ENCODE measurements at regions not wholly inside any gene's neighbourhood (a gene's known extent, or its start where the extent isn't known, plus 50 kb on each side); places are given as distances from the start of the nearest gene placed in this dataset.

DNA sequence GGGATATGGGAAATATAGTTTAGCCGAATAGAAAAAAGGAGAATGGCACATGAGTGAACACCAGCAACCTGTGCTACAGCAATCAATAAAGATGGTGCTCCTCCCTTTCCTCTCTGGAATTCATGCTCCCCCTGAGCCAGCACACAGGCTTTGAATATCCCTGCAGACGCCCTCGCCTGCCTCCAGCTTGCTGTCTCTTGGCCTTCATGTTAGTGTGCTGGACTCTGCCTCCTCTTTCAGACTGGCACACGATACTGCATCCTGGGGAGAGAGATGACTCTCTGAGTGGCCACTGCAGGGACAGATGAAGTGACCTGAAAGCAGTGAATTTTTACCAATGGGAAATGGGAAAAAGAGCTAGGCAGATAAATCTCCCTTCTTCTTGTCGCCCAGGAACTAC is 498.6 kb upstream of the SALL1 start:
- TF ChIP-seq TAF1 (IDR thresholded peaks at IDR 0.05; ENCODE audit: borderline replicate concordance, low read depth, low read length) (no peak), POLR2AphosphoS5 (IDR thresholded peaks at IDR 0.05; ENCODE audit: low read depth, low read length) (no peak), POLR2A (IDR thresholded peaks at IDR 0.05; ENCODE audit: low read depth, low read length) (no peak)

All from GM12892 (cell line).